GM19240 (cell line): ENCODE measurements at regions not wholly inside any gene's neighbourhood (a gene's known extent, or its start where the extent isn't known, plus 50 kb on each side); places are given as distances from the start of the nearest gene placed in this dataset.

ENCODE experiments used
- DNase-seq: peaks from one replicate; pipeline ENCODE4 v3.0.0; 2011; ENCODE audit warnings: low spot score; ENCODE audit not compliant: insufficient read length

DNA sequence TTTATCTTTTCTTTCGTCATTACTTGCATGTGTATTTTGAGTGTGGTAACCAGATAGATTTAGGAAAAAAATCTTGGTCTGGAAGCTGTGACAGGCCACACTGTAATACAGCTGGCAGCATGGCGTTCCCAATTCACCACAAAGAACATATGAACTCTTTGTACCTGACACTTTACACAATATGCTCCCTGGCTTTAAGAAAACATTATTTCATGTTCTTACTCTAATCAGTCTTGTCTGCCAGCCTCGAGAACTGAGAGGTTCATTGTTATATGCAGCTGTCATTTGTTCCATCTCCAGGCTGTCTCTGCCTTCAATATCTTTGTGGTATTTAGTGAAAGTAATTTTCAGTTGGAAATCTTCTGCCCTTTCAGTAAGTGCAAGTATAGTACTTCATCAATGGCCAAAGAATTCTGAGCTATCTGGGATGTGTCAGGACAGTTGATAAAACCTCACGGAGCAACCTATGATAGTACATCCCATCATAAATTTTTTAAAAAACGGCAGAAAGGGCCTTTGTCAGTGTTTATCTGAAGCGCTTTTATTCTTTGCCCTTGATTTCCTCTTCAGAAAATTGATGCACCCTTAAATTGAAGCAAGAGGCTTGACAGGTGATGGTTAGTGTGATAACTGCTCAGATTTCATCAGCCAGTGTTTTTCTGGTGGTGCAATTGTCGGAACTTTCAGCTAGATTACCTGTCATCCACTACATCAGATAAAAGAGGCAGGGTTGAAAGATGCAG is 146.3 kb upstream of the SP8 start:
- DNase-seq, result no peak

DNA sequence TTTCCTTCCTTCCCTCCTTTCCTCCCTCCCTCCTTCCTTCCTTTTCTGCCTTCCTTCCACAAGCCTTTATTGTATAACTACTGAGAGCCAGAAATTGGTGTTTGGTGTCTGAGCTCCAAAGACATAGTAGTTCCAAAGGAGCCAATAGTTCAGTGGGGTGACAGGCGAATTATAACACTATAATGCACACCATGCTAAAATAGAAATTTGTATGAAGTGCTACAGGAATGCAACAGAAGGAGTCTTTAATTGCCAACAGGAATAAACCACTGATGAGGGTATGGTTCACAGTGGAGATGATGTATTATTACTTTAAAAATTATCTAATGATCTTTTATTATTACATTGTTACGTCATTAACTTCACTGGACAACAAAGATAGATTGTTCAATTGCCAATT is 158.8 kb upstream of the SP8 start:
- no peak for DNase-seq

DNA sequence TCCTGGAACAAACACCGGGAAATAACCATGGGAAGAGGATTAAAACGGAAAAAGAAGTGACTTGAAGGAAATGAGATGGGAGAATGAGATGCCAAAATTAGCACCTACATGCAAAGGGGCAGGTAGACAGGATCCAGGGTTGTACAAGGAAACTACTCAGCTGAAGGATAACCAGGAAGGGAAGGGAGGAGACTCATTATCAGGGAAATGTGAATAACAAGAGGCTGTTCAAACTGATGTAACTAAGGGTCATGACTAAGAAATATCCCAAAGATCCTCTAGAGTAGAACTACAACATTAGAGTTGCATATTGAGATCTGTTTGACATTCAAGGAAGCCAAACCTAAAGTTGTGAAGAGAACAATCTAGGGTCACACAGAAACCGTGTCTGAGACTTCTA is 166.2 kb upstream of the SP8 start:
- no peak for DNase-seq

DNA sequence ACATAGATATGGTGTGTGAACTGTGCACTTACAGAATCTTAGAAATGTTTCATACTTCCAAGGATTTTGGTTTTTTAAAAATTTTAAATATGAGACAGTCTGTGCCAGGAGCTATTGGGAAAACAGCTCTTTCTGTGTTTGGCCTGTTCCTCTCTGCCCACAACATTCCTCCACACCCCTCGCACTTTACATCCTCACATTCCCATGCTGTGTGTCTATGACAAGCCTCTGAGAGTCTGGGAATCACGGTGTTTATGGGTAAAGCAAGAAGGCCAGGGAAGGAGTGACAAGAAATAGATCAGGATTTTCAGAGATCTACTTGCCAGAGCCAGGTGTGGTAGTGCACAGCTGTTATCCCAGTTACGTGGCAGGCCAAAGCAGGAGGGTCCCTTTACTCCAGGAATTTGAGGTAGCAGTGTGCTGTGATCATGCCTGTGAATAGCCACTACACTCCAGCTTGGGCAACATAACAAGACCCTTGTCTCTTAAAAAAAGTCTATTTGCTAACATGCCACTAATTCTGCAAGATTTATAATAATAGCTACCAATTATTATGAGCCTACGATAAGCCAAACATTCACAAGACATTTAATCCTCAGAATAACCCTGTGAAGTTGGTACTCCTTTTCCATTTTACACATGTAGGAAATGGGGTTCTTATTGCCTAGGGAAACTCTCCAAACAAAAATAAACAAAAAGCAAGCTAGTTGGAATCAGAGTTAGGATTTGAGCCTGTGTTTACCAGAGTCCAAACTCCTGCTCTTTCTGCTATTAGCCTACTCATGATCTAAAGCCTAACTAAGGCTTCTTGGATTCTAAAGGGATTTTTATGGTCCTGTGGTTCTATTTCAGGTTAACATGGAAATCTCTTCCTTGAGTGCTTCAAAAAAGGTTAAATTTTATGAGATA is 168.3 kb upstream of the SP8 start:
- no peak for DNase-seq

DNA sequence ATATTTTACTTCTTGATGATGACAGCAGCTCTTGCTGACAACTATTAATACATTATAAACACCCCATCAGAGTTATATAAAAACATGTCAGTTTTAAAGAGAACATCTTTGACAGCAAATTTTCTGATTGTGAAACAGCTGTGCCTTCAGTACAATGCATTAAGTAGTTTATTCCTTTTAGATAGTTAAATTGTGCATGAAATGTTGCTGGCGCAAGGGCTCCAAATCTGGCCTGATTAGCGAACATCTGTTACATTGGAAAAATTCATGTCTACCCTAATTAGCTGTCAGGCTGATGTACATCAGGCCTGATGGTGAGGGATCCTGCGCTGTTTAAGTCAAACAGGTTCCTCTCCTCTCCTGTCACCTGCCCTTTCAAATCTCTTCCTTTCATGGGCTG is 171.9 kb upstream of the SP8 start:
- DNase-seq, result no peak

DNA sequence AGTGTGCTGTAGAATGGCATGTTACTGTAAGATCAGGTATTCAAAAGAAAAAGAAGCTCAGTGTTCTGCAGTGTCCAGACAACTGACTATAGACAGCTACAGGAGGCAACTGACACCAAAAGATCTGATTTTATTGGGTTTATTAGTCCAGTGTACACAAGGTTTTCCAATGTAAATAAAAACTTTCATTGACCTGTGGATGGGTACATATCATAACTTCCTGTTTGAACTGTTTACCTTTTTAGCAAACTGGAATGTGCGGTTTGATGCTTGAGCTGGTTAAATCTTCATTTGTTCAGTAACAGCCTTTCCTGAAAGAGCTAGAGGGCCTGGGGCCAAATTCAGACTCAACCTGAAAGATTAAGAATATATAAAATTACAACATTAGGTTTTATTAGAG is 172.6 kb upstream of the SP8 start:
- no peak for DNase-seq

DNA sequence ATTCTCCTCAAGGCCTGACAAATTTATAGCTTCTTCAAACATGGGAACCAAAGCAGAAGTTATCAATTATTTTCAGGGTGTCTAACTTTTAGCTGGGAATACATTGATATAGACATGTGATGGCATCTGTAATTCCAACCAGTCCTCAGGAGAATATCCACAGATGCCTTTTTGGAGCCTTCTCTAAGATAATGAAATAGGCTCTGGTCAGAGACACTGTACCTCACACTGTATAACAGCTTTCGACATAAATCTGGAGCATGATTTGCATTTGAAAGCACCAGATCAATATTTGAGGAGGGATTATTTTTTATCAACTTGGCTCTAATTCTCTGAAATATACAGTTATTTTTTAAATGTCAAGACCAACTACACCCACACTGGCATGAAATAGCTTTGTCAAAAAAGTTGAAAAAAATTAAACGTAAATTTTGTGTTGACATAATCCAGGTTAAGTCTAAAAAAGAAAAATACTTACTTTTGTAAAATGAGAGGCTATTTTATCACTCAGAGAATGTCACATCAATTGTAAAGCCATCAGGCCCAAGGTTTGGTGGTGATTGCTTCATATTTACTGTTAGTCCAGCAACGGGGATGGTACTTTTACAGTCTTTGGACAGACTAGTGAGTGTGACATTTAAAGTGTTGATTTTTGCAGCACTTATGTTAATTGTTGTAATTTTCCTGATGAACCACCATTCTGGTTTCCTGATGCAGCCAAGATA is 177.0 kb upstream of the SP8 start:
- DNase-seq, result no peak

DNA sequence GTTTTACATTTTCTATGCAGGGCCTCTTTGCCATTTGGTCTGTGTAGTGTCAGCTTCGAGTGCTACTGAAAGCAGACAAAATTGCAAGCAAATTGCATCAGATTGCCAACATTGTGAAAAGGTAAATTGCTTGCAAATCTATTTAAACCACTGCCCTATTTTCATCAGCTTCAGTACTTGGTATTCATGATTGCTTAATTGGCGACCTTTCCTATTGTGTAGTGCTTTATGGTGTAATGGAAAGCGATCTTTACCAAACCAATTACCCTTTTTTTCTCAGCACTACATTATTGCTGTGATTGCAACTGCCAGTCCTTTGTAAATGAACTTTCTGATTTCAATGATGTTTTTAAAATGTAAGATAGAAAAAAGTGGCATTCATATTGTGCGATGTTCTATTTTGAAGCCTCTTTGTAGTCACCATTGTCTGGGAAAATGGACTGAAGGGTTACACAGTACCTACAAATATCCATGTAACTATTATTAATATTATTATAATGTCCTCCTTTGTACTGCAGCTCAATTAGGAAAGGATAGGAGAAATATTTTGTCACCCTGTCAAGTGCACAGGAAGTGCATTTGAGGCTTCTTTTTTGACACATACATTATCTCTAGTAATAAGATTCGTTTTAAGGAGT is 177.7 kb upstream of the SP8 start:
- no peak for DNase-seq

DNA sequence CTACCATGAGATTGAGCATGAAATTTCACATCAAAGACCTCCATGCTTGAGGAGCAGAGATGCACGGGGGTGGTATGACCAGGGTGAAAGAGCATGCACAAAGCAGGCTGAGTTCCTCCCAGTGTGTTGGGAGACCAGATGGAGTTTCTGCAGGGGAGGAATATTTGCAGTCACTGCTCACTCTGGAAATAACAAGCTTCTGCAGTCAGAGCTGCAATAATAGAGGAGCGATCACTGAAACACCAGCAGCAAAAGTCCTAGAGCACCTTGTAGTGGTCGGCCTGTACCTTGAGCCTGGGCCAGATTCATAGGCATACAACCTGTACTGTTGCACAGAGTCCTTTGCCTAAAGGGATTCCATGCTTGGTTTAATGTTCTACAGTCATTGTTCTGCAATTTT is 184.5 kb upstream of the SP8 start:
- DNase-seq, result no peak

DNA sequence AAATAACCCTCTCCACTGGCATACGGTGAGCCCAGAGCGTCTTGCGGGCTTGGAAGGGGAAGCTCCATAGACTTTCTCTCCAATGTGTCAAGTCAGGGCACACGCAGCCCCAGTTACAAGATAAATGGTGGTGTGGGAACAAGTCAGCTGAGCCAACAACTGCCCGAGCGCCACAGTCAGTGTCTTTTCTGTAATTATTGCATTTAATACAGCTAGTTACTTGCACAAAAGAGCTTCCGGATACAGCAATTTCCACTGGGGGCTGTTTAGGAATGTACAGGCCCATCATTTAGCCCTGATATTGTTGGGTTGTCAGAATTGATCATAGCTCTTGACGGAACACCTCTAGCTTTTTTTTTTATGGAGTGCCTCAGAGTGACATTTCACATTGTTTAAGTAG is 193.5 kb upstream of the SP8 start:
- no peak for DNase-seq

DNA sequence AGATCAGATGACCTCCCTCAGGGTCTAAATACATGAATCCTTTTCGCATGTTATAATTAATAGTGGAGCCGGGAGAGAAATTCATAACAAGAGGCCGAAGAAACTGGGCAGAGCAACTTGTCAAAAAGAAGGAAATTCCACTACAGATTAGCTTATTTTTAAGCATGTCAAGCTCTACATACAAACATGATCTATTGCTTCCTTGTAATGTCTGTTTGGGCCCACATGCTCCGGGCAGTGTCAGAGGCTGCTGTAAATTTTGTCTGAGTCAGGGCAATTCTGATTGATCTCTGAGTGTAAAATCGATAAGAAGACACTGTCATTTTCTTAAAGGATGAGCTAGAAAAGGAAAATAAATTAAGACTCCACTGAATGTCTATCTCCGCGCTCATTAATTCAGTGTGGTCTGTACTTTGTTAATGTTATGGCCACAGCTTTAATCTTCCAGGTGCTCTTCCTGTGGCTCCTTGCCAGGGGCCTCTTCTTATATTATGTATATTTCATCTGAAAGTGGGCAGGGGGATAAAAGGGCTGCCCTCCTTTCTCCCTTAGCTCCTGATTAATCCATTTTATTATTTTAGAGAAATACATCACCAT is 194.1 kb upstream of the SP8 start:
- DNase-seq, result no peak

DNA sequence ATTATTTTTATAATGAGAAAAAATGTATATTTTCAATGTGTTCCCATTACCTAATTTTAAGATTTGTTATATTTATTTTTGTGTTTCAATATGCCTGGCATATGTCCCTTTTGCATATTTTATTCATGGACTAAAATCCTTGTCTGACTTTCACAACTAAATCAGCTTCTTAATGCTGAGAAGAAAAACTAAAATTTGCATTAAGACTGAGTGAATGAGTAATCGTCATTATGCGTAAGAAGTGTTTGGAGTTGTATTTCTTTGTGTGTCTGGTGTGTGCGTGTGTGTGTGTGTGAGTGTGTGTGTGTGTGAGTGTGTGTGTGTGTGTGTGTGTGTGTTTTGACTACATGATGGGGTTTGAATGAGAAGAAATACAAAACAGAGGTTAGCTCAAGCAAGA is 201.7 kb upstream of the SP8 start:
- DNase-seq, result no peak

DNA sequence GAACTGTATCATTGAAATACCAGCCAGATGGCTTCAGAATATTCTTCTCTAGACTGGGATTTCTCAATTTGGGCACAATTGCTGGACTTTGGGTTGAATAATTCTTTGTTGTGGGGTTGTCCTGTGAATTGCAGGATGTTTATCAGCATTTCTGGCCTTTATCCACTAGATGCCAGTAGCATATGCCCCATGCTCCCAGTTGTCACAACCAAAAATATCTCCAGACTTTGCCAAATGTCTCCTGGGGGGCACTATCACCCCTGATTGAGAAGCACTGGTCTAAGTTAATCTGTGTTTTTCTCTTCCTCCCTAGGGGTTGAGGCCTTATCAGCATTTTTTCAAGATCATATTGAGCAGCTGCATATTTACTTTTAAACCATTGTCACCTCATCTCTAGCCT is 204.9 kb upstream of the SP8 start:
- DNase-seq, result no peak

DNA sequence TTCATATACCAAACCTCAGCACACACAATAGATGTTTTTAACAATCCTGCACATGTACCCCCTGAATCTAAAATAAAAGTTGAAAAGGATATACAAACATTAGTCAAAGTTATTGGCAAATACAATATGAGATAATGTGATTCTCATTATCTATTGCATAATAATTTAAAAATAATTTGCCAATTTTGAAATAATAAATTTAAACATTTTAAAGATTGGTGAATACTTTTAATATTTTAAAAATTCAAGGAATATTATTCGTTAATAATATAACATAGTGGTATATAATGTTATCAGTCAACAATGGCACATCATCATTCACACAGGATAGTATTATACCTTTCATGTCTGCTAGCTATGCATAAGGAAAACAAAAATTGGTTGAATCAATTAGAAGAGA is 207.0 kb upstream of the SP8 start:
- DNase-seq, result no peak

DNA sequence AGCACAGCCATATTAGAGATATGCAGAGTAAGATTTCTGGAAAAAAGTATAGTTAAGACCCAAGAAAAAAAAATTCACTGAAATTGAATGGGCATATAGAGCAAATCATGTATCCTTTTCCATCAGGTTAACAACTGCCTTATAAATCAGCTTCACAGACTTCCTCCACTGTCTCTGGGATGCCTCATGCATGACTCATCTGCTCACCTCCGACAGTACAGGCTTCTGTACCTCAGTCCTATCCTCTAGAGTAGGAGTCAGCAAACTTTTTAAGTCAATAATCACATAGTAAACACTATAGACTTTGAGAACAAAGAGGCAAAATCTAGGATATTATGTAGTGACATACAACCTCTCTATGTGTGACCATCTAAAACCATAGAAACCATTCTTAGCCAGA is 211.6 kb upstream of the SP8 start:
- DNase-seq, result no peak

DNA sequence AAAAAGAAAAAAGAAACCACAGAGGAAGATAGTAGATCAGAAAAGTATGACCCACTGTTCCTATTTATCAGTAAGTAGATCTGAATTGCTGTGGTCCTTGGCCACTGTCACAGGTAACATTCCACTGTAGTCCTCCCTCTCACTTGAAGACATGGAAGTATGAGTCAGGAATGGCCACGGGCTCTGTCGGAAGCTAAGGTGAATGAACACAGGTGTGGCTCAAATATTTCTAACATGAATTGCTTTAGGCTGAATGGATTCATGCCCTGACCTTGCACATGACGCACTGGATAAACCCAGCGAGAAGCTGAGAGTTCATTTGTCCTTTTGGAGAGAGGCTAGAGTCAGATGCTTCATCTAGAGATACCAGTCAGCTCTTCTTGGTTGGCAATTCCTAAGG is 224.5 kb upstream of the SP8 start:
- DNase-seq, result no peak

DNA sequence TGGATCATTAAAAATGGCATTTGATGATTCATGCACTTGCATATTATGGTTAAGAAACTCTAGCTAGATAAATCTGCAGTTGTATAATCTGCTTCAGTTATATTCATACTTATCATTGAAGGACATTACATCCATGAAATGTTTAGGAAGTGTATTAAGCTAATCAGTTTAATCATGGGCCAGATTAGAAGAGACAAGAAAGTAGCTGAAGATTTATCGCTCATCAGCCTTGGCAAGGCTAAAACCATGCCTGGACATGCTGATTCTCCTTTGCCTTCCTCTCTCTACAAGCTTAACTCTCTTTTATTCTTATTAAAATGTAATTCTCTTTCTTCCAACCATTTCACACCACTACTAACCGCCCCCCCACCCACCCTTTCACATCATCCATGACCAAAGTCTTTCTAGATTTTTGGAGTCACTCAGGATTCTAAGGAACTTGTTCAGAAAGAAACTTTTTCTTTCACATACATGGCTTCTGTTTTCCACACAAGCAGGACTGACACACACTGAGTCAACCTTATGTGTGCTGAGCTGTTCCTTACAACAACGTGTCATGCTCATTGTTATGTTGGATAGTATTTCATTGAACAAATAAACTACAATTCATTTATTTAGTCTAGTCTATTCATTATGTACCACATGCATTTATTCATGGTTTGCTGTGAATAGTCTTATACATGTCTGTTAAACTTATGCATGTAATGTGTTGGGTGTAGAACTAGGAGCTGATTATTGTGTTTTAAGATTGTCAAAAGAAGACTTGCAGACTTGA is 227.3 kb upstream of the SP8 start:
- no peak for DNase-seq

DNA sequence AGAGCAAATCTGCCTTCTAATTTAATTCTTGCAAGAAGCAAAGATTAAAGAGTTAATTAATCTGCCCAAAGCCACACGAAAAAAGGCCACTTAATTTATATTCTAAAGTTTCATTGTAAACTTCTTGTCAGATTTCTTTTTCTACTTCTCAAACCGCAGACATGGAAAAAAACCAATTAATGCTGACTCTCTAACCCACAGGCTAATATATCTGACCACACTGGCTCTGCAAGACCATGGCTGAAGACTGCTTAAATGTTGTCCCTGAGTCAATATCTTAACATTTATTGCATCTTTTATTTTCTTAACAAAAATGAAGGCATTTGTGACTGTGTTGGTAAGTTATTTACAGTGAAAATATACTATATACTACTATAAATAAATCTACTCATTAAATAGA is 234.0 kb upstream of the SP8 start:
- no peak for DNase-seq

DNA sequence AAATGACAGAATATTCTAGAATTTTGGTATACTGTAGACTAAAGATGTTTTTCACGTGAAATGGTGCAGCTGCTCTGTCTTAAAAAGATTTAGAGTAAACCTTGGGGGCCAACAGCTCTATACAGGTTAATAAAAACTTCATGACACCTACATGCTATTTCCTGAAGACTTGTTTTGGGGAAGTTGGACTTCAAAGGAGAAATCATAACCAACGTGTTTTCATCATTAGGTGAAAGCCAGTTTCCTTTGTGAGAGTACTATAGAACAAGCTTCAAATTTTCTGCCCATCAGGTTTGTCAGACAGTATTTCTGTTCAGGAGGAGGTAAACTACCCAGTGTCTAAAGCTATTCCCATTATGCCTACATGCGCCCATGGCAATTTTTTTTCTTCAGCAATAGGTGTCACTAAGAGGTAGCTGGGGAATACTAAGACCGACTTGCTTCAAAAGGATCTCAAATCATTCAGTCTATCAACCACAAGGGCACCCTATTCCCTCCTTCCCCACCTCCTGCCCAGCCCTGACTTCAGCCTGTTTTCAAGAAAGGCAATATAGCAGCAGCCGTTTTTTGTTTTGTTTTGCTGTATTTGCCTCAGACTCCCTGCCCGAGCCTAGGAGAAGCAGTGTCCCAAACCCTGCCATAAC is 237.3 kb upstream of the SP8 start:
- no peak for DNase-seq

DNA sequence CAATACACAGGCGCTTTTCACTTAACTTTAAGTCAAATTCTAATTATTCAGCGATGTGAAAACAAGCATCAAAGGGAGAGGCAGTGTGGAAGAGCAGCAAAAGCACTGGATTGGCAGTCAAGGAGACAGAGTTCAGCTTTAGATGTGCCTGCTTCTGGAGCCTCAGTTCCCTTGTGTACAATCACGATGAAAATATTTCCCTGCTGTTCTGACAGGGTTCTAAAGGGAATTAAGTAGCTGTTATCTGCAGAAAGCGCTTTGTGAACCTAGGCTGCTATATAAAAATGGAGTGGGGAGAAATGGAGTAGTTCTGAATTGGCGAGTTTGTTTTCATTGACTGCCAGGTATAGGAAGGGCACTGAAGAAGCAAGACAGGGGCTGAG is 237.8 kb upstream of the SP8 start:
- DNase-seq, result no peak
